Activated CD4-positive, alpha-beta T cell treated with anti-CD3 and anti-CD28 coated beads, Interleukin-2, Interleukin-4, amounts not matched to agents 100 ng/mL and 50 ng/mL, durations not matched to agents 16 hours and 8 hours (primary cell): ENCODE measurements at regions not wholly inside any gene's neighbourhood (a gene's known extent, or its start where the extent isn't known, plus 50 kb on each side); places are given as distances from the start of the nearest gene placed in this dataset.

ENCODE experiments used
- DNase-seq: peaks from one replicate; pipeline ENCODE4 v3.0.0-alpha.2; 2020; ENCODE audit warnings: low spot score

- no peak for DNase-seq
These were observed 86.8 kb downstream of the SPRING1 start for GRCh38 chr12:116651089-116651488.

DNA sequence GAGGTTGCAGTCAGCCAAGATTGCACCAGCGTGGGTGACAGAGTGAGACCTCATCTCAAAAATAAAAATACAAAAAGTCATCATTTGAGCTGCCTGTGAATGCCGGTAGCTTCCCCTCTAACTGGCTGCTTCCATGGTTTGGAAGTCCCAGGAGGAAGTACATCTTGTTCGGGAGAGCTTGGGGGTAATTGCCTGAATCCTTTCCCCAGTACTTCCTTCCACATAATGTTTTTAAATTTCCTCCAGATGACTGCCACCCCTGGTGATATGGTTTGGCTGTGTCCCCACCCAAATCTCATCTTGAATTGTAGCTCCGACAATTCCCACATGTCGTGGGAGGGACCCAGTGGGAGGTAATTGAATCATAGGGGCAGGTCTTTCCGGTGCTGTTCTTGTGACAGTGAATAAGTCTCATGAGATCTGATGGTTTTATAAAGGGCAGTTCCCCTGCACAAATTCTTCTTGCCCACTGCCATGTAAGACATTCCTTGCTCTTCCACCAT is 87.2 kb downstream of the SPRING1 start:
- no peak for DNase-seq

- DNase-seq, result no peak
These were observed 87.8 kb downstream of the SPRING1 start for GRCh38 chr12:116650062-116650461.

GRCh38 chr12:116647813-116648212 is 88.6 kb downstream of the MAP1LC3B2 start:
- no peak for DNase-seq

- DNase-seq, result no peak
These were observed 87.7 kb downstream of the MAP1LC3B2 start for GRCh38 chr12:116646901-116647300.

GRCh38 chr12:116644806-116645205 is 85.6 kb downstream of the MAP1LC3B2 start:
- DNase-seq, result no peak

DNA sequence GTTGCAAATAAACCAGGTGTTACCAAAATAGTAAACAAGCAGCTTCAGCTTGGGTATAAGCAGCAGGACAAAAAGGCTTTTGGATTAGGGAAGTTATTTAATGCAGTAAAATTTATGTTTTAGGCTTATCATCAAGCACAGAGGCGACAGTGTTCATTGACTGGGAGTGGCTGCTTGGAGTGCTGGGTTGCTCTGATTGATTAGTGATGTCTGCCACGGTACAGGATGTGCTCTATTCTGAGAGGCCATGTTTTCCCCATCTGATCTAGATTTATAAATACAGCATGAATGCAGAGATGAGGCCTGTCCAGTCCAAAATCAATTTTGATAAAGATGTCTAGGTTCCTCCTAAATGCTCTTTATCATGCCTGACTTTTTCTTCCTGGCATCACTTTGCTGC is 83.5 kb downstream of the MAP1LC3B2 start:
- no peak for DNase-seq

GRCh38 chr12:116642106-116642505 is 82.9 kb downstream of the MAP1LC3B2 start:
- no peak for DNase-seq

- no peak for DNase-seq
These were observed 81.1 kb downstream of the MAP1LC3B2 start for GRCh38 chr12:116640281-116640680.

DNA sequence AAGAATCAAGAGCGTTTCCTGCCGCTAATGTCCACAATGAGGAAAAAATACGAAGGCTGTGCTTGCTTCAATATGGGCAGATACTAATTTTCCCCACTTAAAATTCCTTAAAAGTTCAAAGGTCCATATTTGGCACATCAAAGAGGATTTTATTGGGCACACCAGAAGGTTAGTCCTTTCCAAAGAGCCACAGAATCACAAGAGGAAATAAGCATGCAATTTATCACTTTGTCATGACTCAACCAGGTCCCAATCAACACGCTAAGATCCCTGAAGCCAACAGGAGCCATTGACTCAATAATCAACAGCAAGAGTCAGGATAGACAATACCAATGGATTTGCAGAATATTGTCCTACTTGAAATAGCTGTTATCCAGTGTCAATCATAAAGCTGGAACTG is 80.6 kb downstream of the MAP1LC3B2 start:
- DNase-seq, result no peak

- DNase-seq, result no peak
These were observed 79.2 kb downstream of the MAP1LC3B2 start for GRCh38 chr12:116638376-116638775.

DNA sequence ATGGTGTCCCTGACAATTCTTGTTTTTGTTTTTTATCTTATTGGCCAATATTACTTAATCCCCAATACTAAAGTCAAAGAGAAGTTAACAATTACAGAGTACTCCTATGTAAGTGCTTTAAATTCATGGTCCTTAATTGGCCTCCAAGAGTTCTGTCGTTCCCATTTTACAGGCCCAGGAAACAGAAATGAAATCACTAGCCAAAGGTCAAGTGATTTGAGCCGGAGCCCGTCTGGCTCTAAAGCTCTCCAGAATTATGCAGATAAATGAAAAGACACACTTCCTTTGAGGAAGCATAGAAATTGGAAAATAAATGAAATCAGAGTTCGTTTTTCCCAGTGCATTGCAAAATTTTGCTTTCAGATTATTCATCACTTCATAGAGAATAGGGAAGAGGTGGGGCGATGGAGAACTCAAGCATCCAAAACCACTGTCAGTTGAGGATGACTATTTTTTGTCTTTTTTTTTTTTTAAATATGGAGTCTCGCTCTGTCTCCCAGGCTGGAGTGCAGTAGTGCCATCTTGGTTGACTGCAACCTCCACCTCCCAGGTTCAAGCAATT is 78.5 kb downstream of the MAP1LC3B2 start:
- DNase-seq, result no peak

- DNase-seq, result no peak
These were observed 77.7 kb downstream of the MAP1LC3B2 start for GRCh38 chr12:116636608-116637519.

DNA sequence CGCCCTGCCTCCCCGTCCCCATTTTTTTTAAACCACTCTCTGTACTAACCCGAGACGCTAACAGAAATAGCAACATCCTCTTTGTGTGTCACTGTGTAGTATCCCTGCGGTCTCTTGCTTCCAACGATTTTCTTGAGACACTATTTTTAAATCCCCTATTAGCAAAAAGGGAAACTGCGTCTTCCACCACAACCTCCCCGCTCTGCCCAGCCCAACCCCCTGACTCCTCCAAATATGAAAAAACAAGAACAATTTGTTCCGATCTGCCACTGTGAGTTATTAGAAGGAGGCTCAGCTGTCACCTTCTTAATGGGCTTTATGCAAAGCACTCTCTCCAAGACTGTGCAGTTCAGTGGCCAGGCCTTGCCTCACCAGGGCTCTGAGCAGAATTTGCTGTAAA is 76.3 kb downstream of the MAP1LC3B2 start:
- no peak for DNase-seq

DNA sequence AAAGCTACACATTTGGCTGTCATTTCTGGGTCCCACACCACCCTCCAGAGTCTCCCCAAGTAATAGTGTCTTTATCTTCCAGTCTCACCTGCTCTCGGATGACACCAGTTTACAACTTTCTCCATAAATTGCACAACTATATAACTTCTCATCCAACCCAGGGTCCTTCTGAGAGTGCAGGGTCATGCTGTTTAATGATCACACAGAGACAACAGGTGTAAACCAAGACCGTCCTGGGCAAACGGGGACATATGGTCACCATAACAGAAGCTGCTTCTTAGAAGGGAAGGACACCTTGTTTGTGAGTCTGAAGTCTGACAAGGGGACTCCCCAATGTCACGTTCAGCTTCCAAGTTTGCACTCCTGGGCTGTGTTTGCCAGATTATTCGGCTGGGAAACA is 74.3 kb downstream of the MAP1LC3B2 start:
- DNase-seq, result no peak

- DNase-seq, result no peak
These were observed 72.4 kb downstream of the MAP1LC3B2 start for GRCh38 chr12:116631619-116632018.

GRCh38 chr12:116630762-116631161 is 71.6 kb downstream of the MAP1LC3B2 start:
- DNase-seq, result no peak

GRCh38 chr12:116629480-116629879 is 70.3 kb downstream of the MAP1LC3B2 start:
- no peak for DNase-seq

- no peak for DNase-seq
These were observed 69.8 kb downstream of the MAP1LC3B2 start for GRCh38 chr12:116628989-116629388.

DNA sequence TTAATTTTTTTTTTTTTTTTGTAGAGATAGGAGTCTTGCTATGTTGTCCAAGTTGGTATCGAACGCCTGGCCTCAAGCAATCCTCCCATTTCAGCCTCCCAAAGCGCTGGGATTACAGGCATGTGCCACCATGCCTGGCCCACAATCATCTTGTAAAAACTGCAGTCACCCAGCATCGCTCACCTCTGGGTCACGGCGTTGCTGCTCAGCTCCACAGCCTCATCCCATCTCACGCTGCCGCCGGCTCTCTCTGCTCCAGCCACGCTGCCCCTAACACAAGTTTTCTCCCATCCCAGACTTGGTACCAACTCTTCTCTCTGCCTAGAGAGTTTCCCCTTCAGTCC is 69.2 kb downstream of the MAP1LC3B2 start:
- DNase-seq, result no peak
